ENCODE measurements at regions not wholly inside any gene's neighbourhood (a gene's known extent, or its start where the extent isn't known, plus 50 kb on each side); places are given as distances from the start of the nearest gene placed in this dataset.
"Not testable (repeated sequence)": the region's sequence is repeated elsewhere in the genome, so short reads cannot be mapped to it uniquely, and the experiment has no call there.

DNA sequence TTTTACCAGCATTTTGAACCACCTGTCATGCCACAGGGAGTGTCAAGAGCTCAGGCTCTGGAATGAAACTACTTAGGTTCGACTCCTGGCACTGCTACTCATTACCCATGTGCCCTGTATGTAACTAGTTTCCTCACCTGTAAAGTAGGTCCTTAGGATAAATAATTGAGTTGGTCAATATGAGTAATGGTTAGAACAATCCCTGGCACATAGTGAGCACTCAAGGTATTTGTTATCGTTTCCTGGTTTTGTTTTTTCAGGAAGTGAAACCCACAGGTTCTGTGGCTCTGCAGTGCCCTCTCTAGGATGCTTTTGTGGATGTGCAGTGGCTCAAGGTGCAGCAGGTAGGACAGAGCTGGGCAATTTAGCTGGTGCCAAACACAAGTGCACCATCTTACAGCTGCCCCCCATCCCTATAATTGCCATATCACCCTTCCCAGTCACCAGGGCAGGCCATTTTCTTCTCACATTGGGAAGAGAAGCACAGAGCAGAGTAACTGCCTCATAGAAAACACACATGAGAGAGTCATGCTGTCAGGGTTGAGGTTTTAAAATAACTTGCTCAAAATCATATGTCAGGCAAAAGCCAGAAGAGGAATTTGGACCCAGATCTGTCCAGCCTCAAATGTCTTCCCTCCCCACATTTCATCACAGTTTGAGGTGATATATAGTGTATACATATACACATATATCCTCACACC is 297.5 kb downstream of the RPAP3 start:
- DNase-seq = no peak

GRCh38 chr12:47407463-47408129 is 298.2 kb downstream of the RPAP3 start:
- DNase-seq = no peak

DNA sequence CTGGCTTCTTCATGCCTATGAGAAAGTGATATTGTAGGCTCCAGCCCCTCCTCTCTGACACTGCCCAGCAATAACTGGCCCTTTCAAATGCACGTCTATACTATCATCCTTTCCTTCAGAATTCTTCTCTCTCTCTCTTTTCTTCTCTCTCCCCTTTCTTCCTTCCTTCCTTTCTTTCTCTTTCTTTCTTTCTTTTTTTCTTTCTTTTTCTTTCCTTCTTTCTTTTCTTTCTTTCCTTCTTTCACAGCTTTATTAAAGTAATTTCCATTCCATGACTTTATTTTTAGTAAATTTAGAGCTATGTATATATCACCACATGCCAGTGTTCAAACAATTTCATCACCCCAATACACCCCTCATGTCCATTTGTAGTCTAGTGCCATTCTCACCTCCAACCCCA is 302.1 kb downstream of the RPAP3 start:
- no peak for DNase-seq

- DNase-seq = not testable (repeated sequence)
Observed at GRCh38 chr12:47401196-47401595, 304.6 kb downstream of the RPAP3 start.

- no peak for DNase-seq
Observed at GRCh38 chr12:47400266-47400665, 305.6 kb downstream of the RPAP3 start.

GRCh38 chr12:47397664-47398281 is 308.1 kb downstream of the RPAP3 start:
- DNase-seq = no peak

- DNase-seq = no peak
Observed at GRCh38 chr12:47396902-47397663, 308.7 kb downstream of the RPAP3 start.

DNA sequence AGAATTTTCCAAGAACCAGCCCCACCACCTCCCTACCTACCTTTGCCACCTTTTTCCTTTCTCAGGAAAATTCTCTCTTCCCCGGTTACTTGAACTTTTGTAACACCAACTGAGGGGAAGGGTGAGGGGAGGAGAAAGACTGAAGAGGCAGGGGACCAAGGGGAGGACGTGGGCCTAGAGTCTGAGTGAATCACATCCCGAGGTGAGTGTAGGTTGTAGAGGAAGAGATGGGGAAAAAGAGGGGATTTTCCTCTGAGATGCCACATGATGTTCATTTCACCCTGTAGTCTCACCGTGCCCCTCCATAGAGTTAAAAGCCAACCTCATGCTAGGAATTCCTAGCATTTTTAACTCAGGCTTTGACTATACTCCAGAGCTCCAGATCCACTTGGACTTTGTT is 311.8 kb downstream of the RPAP3 start:
- no peak for DNase-seq

DNA sequence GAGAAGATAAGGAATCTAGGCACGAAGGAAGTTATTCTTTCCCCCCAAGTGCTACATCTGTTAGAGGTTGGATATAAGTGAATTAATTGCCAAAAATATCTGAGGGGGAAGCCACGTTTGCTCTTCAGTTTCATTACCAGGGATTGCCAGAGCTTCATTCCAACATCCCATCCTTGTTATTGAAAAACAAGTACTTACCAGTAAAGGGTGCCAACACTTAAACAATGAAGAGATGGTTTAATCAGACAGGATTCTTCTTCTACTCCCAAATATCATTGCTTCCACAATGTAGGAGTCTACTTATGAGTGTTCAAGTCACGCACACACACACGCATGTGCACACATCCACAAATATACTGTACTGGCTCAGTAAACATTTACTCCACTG is 312.4 kb downstream of the RPAP3 start:
- no peak for DNase-seq

DNA sequence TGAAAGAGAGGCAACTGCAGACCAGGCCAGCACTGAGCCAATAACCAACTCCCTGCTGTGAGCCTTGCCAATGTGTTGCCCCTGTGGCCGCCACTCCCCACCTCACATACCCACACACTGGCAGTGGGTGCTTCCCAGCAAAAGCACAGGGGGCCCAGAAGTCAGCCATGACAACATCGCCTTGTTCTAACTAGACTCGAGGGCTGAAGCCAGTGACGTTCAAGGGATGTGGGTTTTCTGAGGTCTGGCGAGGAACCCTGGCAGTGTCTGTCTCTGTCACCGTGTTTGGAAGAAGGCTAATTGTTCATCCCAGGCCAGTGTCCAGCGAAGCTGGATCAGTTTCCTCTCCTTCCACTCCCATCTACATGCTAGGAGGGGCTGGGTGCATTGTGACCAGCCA is 311.8 kb upstream of the AMIGO2 start:
- DNase-seq = no peak

- no peak for DNase-seq
Observed at GRCh38 chr12:47388712-47389111, 309.0 kb upstream of the AMIGO2 start.

- no peak for DNase-seq
Observed at GRCh38 chr12:47387994-47388393, 308.2 kb upstream of the AMIGO2 start.

DNA sequence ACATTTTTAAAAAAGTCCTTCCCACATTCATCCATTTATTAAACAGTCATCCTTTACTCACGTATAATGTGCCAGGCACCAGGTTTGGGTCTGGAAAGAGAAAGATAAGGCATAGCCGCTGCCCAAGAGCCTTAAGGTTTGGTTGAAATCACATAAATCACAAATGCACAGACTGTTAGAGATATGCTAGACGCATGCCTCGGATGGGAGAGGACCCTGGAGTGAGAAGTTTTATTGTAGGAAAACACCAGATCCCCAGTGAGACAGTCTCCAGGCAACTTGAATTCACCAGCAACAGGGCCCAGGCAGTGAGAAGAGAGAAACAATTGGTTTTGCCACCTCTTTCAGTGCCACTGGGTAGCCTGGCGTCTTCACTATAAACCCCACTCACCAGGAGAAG is 305.9 kb upstream of the AMIGO2 start:
- no peak for DNase-seq

- DNase-seq = no peak
Observed at GRCh38 chr12:47383942-47384341, 304.2 kb upstream of the AMIGO2 start.

GRCh38 chr12:47382305-47382704 is 302.5 kb upstream of the AMIGO2 start:
- DNase-seq = no peak

GRCh38 chr12:47378907-47379306 is 299.1 kb upstream of the AMIGO2 start:
- DNase-seq = no peak

GRCh38 chr12:47378222-47378582 is 298.4 kb upstream of the AMIGO2 start:
- no peak for DNase-seq

GRCh38 chr12:47377414-47378221 is 297.9 kb upstream of the AMIGO2 start:
- DNase-seq = no peak

GRCh38 chr12:47376927-47377326 is 297.2 kb upstream of the AMIGO2 start:
- DNase-seq = no peak

- DNase-seq = no peak
Observed at GRCh38 chr12:47373554-47374150, 293.9 kb upstream of the AMIGO2 start.

DNA sequence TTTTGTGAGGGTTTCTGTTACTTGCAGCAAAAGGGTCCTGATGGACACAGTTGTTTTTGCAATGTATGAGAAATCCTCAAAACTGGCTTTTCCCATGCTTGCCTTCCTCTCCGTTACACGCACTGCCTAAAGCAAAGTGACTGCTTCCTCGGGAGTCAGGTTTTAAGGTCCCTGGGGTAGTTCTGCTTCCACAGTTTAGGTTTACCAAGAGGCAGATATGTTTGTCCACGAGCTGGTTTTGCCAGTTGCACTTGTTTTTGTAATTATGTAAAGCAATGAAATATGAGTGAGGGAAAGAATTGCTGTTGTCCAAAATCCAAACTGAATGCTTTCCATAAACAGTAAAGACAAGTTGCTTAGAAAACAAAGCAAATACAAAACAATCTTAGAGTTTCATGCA is 290.7 kb upstream of the AMIGO2 start:
- no peak for DNase-seq

- no peak for DNase-seq
Observed at GRCh38 chr12:47369085-47369484, 289.3 kb upstream of the AMIGO2 start.

Data from NCI-H1105 (cell line).